ENCODE measurements at regions not wholly inside any gene's neighbourhood (a gene's known extent, or its start where the extent isn't known, plus 50 kb on each side); places are given as distances from the start of the nearest gene placed in this dataset.

DNA sequence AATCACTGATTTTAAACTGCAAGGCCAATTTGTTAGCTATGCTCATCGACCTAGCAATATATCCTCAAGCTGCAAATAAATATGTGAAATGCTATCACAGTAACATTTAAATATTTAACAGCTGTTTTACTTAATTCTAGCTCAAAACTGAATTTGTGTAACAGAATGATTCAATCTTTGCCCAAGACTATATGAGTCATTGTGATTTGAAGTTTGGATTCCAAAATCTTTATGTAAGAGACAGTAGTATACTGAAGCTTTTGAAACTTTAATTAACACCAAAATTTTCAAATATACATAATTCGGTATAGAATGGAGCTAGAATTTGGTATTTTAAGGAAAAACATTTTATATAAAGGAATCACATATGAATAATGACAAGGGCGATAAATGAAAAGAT lies 603.0 kb upstream of the ROBO2 start:
- no peak for ATAC-seq
- TF ChIP-seq ZC3H10 (CRISPR knock-in tag; IDR thresholded peaks at IDR 0.05), result no peak
- TF ChIP-seq SNAI2 (CRISPR knock-in tag; IDR thresholded peaks at IDR 0.05), result no peak
- TF ChIP-seq, protein P1, sequence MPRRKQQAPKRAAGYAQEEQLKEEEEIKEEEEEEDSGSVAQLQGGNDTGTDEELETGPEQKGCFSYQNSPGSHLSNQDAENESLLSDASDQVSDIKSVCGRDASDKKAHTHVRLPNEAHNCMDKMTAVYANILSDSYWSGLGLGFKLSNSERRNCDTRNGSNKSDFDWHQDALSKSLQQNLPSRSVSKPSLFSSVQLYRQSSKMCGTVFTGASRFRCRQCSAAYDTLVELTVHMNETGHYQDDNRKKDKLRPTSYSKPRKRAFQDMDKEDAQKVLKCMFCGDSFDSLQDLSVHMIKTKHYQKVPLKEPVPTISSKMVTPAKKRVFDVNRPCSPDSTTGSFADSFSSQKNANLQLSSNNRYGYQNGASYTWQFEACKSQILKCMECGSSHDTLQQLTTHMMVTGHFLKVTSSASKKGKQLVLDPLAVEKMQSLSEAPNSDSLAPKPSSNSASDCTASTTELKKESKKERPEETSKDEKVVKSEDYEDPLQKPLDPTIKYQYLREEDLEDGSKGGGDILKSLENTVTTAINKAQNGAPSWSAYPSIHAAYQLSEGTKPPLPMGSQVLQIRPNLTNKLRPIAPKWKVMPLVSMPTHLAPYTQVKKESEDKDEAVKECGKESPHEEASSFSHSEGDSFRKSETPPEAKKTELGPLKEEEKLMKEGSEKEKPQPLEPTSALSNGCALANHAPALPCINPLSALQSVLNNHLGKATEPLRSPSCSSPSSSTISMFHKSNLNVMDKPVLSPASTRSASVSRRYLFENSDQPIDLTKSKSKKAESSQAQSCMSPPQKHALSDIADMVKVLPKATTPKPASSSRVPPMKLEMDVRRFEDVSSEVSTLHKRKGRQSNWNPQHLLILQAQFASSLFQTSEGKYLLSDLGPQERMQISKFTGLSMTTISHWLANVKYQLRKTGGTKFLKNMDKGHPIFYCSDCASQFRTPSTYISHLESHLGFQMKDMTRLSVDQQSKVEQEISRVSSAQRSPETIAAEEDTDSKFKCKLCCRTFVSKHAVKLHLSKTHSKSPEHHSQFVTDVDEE (CRISPR knock-in tag; IDR thresholded peaks at IDR 0.05), result no peak
- no peak for TF ChIP-seq ZNF8 (CRISPR knock-in tag; IDR thresholded peaks at IDR 0.05)
- TF ChIP-seq GLIS3 (CRISPR knock-in tag; IDR thresholded peaks at IDR 0.05), result no peak
- TF ChIP-seq ISL1 (CRISPR knock-in tag; IDR thresholded peaks at IDR 0.05), result no peak
- TF ChIP-seq TCF4 (CRISPR knock-in tag; IDR thresholded peaks at IDR 0.05; ENCODE audit: borderline replicate concordance), result no peak
- TF ChIP-seq CSDC2 (CRISPR knock-in tag; IDR thresholded peaks at IDR 0.05), result no peak
- no peak for TF ChIP-seq RARB (CRISPR knock-in tag; IDR thresholded peaks at IDR 0.05)
- TF ChIP-seq, protein P2, sequence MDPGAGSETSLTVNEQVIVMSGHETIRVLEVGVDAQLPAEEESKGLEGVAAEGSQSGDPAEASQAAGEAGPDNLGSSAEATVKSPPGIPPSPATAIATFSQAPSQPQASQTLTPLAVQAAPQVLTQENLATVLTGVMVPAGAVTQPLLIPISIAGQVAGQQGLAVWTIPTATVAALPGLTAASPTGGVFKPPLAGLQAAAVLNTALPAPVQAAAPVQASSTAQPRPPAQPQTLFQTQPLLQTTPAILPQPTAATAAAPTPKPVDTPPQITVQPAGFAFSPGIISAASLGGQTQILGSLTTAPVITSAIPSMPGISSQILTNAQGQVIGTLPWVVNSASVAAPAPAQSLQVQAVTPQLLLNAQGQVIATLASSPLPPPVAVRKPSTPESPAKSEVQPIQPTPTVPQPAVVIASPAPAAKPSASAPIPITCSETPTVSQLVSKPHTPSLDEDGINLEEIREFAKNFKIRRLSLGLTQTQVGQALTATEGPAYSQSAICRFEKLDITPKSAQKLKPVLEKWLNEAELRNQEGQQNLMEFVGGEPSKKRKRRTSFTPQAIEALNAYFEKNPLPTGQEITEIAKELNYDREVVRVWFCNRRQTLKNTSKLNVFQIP (CRISPR knock-in tag; IDR thresholded peaks at IDR 0.05; ENCODE audit: borderline replicate concordance, low read depth), result no peak

DNA sequence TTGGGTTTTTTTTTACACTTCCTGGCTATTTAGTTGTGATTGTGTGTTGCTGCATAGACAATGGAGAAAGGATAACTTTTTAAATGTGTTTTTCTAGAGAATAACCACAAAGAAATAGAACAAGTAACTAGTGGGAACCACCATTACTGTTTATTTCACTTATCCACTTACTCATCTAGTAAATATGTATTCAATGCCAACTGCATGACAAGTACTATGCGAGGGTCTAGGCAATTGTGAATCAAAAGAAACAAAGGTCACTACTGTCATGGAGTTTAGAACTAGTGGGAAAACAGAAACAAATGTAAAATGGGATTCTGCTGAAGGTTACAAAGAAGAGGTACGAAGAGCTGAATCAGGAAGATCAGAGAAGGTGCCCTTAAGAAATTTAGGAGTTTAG lies 600.9 kb upstream of the ROBO2 start:
- TF ChIP-seq BACH2 (CRISPR knock-in tag; IDR thresholded peaks at IDR 0.05; ENCODE audit: borderline replicate concordance), result no peak
- TF ChIP-seq ZFP30 (CRISPR knock-in tag; IDR thresholded peaks at IDR 0.05), result no peak
- TF ChIP-seq ZNF8 (CRISPR knock-in tag; IDR thresholded peaks at IDR 0.05), result no peak
- TF ChIP-seq, protein P3, sequence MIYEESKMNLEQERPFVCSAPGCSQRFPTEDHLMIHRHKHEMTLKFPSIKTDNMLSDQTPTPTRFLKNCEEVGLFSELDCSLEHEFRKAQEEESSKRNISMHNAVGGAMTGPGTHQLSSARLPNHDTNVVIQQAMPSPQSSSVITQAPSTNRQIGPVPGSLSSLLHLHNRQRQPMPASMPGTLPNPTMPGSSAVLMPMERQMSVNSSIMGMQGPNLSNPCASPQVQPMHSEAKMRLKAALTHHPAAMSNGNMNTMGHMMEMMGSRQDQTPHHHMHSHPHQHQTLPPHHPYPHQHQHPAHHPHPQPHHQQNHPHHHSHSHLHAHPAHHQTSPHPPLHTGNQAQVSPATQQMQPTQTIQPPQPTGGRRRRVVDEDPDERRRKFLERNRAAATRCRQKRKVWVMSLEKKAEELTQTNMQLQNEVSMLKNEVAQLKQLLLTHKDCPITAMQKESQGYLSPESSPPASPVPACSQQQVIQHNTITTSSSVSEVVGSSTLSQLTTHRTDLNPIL (CRISPR knock-in tag; IDR thresholded peaks at IDR 0.05; ENCODE audit: low read depth), result no peak
- TF ChIP-seq, protein P4, sequence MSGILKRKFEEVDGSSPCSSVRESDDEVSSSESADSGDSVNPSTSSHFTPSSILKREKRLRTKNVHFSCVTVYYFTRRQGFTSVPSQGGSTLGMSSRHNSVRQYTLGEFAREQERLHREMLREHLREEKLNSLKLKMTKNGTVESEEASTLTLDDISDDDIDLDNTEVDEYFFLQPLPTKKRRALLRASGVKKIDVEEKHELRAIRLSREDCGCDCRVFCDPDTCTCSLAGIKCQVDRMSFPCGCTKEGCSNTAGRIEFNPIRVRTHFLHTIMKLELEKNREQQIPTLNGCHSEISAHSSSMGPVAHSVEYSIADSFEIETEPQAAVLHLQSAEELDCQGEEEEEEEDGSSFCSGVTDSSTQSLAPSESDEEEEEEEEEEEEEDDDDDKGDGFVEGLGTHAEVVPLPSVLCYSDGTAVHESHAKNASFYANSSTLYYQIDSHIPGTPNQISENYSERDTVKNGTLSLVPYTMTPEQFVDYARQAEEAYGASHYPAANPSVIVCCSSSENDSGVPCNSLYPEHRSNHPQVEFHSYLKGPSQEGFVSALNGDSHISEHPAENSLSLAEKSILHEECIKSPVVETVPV (CRISPR knock-in tag; IDR thresholded peaks at IDR 0.05), result no peak
- TF ChIP-seq OSR1 (CRISPR knock-in tag; IDR thresholded peaks at IDR 0.05), result no peak
- no peak for TF ChIP-seq TOX (CRISPR knock-in tag; IDR thresholded peaks at IDR 0.05; ENCODE audit: borderline replicate concordance)
- no peak for TF ChIP-seq RARB (CRISPR knock-in tag; IDR thresholded peaks at IDR 0.05)
- TF ChIP-seq, protein P2 (CRISPR knock-in tag; IDR thresholded peaks at IDR 0.05; ENCODE audit: borderline replicate concordance, low read depth), result no peak
- TF ChIP-seq ZC3H10 (CRISPR knock-in tag; IDR thresholded peaks at IDR 0.05), result no peak
- no peak for ATAC-seq

DNA sequence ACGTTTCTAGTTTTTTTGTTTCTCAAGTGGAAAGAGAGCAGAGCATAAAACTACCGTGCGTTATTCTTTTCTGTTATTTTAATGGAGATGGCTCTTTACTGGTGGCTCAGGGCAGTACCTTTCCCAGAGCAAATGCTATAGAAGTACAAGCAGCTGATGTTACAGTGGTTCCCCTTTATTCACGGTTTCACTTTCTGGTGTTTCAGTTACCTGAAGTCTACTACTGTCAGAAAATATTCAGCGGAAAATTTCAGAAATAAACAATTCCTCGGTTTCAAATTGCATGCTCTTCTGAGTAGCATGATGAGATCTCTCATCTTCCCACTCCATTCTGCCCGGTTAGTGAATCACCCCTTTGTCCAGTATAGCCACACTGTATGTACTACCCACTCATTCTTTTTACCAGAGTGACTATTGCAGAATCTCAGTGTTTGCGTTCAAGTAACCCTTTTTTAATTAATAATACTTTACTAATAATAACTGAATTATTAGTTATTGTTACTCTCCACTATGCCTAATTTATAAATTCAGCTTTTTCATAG lies 597.5 kb upstream of the ROBO2 start:
- ATAC-seq, result no peak
- no peak for TF ChIP-seq BACH2 (CRISPR knock-in tag; IDR thresholded peaks at IDR 0.05; ENCODE audit: borderline replicate concordance)
- TF ChIP-seq, protein P1 (CRISPR knock-in tag; IDR thresholded peaks at IDR 0.05), result no peak
- TF ChIP-seq, protein P5, sequence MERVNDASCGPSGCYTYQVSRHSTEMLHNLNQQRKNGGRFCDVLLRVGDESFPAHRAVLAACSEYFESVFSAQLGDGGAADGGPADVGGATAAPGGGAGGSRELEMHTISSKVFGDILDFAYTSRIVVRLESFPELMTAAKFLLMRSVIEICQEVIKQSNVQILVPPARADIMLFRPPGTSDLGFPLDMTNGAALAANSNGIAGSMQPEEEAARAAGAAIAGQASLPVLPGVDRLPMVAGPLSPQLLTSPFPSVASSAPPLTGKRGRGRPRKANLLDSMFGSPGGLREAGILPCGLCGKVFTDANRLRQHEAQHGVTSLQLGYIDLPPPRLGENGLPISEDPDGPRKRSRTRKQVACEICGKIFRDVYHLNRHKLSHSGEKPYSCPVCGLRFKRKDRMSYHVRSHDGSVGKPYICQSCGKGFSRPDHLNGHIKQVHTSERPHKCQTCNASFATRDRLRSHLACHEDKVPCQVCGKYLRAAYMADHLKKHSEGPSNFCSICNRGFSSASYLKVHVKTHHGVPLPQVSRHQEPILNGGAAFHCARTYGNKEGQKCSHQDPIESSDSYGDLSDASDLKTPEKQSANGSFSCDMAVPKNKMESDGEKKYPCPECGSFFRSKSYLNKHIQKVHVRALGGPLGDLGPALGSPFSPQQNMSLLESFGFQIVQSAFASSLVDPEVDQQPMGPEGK (CRISPR knock-in tag; IDR thresholded peaks at IDR 0.05; ENCODE audit: borderline replicate concordance), result no peak
- TF ChIP-seq, protein P4 (CRISPR knock-in tag; IDR thresholded peaks at IDR 0.05), result no peak
- no peak for TF ChIP-seq ZNF70 (CRISPR knock-in tag; IDR thresholded peaks at IDR 0.05)
- no peak for TF ChIP-seq ESRRG (CRISPR knock-in tag; IDR thresholded peaks at IDR 0.05)
- no peak for TF ChIP-seq ZFP30 (CRISPR knock-in tag; IDR thresholded peaks at IDR 0.05)
- TF ChIP-seq TCF4 (CRISPR knock-in tag; IDR thresholded peaks at IDR 0.05; ENCODE audit: borderline replicate concordance), result no peak
- TF ChIP-seq, protein P3 (CRISPR knock-in tag; IDR thresholded peaks at IDR 0.05; ENCODE audit: low read depth), result no peak
- TF ChIP-seq PPARA (CRISPR knock-in tag; IDR thresholded peaks at IDR 0.05; ENCODE audit: borderline replicate concordance), result no peak

All from SK-N-SH treated with all-trans-retinoic acid at 6 μM for 48 hours (cell line).